ENCODE measurements at regions not wholly inside any gene's neighbourhood (a gene's known extent, or its start where the extent isn't known, plus 50 kb on each side); places are given as distances from the start of the nearest gene placed in this dataset.

GRCh38 chr4:136873555-136873954 is 658.7 kb downstream of the PCDH18 start:
- WGBS (ENCODE audit: insufficient coverage): no CpG with 5 or more reads among the region's 1 CpG
- H3K4me1 ChIP-seq (ENCODE audit: control insufficient read depth, insufficient read depth, low read length): no peaks in the 10 kb centered on the region
- H3K36me3 ChIP-seq (ENCODE audit: control insufficient read depth, insufficient read depth, low read length): no peaks in the 10 kb centered on the region
- no peak overlapping the region for H3K27ac ChIP-seq (ENCODE audit: low read length)
- H3K27me3 ChIP-seq (ENCODE audit: control insufficient read depth, insufficient read depth, low read length): no peaks in the 10 kb centered on the region
- H3K4me3 ChIP-seq (ENCODE audit: low read length): no peak overlapping the region
- no peak for DNase-seq
- no peaks in the 10 kb centered on the region for H3K9me3 ChIP-seq (replicated peaks; ENCODE audit: control insufficient read depth, low read depth, low read length)

DNA sequence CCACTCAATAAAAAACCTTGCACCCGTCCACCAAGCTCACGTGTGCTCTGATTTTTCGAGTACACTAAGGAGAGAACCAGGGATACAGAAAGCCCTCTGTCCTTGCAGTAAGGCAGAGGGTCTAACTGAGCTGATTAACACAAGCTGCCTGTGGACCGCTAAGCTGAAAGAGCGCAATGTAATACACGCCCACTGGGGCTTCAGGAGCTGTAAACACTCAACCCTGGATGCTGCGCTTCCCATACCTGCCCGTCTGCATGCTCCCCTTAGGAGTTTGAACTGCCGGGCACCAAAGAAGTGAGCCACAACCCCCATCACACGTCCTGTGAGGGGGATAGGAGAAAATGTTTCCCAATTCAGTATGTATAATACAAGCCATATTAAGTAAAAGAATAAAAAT is 664.8 kb downstream of the PCDH18 start:
- 87% methylated on average over 6 of the region's 10 CpGs for whole genome bisulfite sequencing (ENCODE audit: insufficient coverage)
- no peaks in the 10 kb centered on the region for H3K4me1 ChIP-seq (ENCODE audit: control insufficient read depth, insufficient read depth, low read length)
- no peaks in the 10 kb centered on the region for H3K36me3 ChIP-seq (ENCODE audit: control insufficient read depth, insufficient read depth, low read length)
- H3K27ac ChIP-seq (ENCODE audit: low read length): no peak overlapping the region
- no peaks in the 10 kb centered on the region for H3K9me3 ChIP-seq (replicated peaks; ENCODE audit: control insufficient read depth, low read depth, low read length)
- no peak overlapping the region for H3K4me3 ChIP-seq (ENCODE audit: low read length)
- DNase-seq: no peak
- no peaks in the 10 kb centered on the region for H3K27me3 ChIP-seq (ENCODE audit: control insufficient read depth, insufficient read depth, low read length)

- H3K36me3 ChIP-seq (ENCODE audit: control insufficient read depth, insufficient read depth, low read length): no peaks in the 10 kb centered on the region
- no peaks in the 10 kb centered on the region for H3K27me3 ChIP-seq (ENCODE audit: control insufficient read depth, insufficient read depth, low read length)
- DNase-seq: peak; percentile 13
- H3K4me1 ChIP-seq (ENCODE audit: control insufficient read depth, insufficient read depth, low read length): no peaks in the 10 kb centered on the region
- WGBS (ENCODE audit: insufficient coverage): 0% methylated on average over 1 of the region's 2 CpGs
- H3K9me3 ChIP-seq (replicated peaks; ENCODE audit: control insufficient read depth, low read depth, low read length): no peaks in the 10 kb centered on the region
- H3K4me3 ChIP-seq (ENCODE audit: low read length): no peak overlapping the region
- H3K27ac ChIP-seq (ENCODE audit: low read length): no peak overlapping the region
Observed at GRCh38 chr4:136865526-136865925, 666.8 kb downstream of the PCDH18 start.

DNA sequence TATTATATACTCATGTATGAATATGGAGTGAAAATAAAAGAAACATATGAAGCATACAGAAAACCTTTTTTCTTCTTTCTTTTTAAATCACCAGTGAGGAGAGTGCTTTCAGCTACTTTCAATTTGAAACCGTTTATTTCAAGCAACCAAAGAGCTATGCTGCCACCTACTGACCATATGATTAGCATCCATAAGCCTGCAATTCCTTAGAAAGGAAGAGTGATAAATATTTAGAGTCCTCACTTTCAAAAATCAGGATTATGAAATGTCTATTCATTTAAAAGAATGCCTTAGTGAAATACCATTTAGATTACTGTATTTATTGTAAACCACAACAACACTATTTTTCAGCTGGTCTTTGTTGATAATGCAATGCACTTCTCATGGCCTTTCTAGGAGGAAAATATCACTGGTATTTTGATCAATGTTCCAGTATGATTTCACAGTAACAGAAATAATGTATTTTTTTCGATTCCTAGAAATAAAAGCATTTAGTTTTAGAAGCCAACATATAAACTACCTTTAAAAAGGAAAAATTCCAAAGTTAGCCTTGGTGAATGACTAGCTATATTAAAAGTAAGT is 667.6 kb downstream of the PCDH18 start:
- DNase-seq: peak; percentile 89

GRCh38 chr4:136863756-136864155 is 668.5 kb downstream of the PCDH18 start:
- Histone ChIP-seq H3K4me1 (ENCODE audit: control insufficient read depth, insufficient read depth, low read length) (no peaks in the 10 kb centered on the region), H3K36me3 (ENCODE audit: control insufficient read depth, insufficient read depth, low read length) (no peaks in the 10 kb centered on the region), H3K9me3 (replicated peaks; ENCODE audit: control insufficient read depth, low read depth, low read length) (no peaks in the 10 kb centered on the region), H3K27ac (ENCODE audit: low read length) (no peak overlapping the region), H3K4me3 (ENCODE audit: low read length) (no peak overlapping the region), H3K27me3 (ENCODE audit: control insufficient read depth, insufficient read depth, low read length) (no peaks in the 10 kb centered on the region)
- WGBS (ENCODE audit: insufficient coverage): no CpG with 5 or more reads among the region's 1 CpG
- DNase-seq: peak; percentile 48

More for the DNA sequence above, 667.6 kb downstream of the PCDH18 start:
- WGBS (ENCODE audit: insufficient coverage): no CpG with 5 or more reads among the region's 2 CpGs
- H3K4me3 ChIP-seq (ENCODE audit: low read length): no peak overlapping the region
- no peak overlapping the region for H3K27ac ChIP-seq (ENCODE audit: low read length)
- H3K9me3 ChIP-seq (replicated peaks; ENCODE audit: control insufficient read depth, low read depth, low read length): no peaks in the 10 kb centered on the region
- no peaks in the 10 kb centered on the region for H3K4me1 ChIP-seq (ENCODE audit: control insufficient read depth, insufficient read depth, low read length)
- no peaks in the 10 kb centered on the region for H3K27me3 ChIP-seq (ENCODE audit: control insufficient read depth, insufficient read depth, low read length)
- H3K36me3 ChIP-seq (ENCODE audit: control insufficient read depth, insufficient read depth, low read length): no peaks in the 10 kb centered on the region

DNA sequence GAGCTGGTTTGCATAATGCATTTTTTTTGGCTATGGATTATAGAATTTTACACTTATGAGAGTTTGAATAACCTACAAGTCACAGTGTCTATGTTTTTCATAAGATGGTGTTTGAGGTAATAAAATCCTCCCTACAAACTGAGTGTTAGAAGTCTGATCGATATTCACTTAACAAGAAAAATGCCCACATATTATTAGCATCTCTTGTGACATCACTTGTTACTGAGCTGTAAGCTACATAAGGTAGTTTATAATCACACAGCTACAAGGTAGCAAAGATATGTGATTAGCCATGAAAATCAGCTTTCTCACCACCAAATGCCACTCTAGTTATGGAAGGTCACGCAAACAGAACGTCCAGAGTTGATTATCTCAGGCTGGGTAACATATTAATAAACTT is 669.6 kb downstream of the PCDH18 start:
- H3K27me3 ChIP-seq (ENCODE audit: control insufficient read depth, insufficient read depth, low read length): no peaks in the 10 kb centered on the region
- H3K4me1 ChIP-seq (ENCODE audit: control insufficient read depth, insufficient read depth, low read length): no peaks in the 10 kb centered on the region
- H3K27ac ChIP-seq (ENCODE audit: low read length): no peak overlapping the region
- DNase-seq: no peak
- H3K9me3 ChIP-seq (replicated peaks; ENCODE audit: control insufficient read depth, low read depth, low read length): no peaks in the 10 kb centered on the region
- H3K36me3 ChIP-seq (ENCODE audit: control insufficient read depth, insufficient read depth, low read length): no peaks in the 10 kb centered on the region
- H3K4me3 ChIP-seq (ENCODE audit: low read length): no peak overlapping the region
- no CpG with 5 or more reads among the region's 3 CpGs for WGBS (ENCODE audit: insufficient coverage)

- no peaks in the 10 kb centered on the region for H3K36me3 ChIP-seq (ENCODE audit: control insufficient read depth, insufficient read depth, low read length)
- no peaks in the 10 kb centered on the region for H3K9me3 ChIP-seq (replicated peaks; ENCODE audit: control insufficient read depth, low read depth, low read length)
- H3K27ac ChIP-seq (ENCODE audit: low read length): no peak overlapping the region
- H3K4me1 ChIP-seq (ENCODE audit: control insufficient read depth, insufficient read depth, low read length): no peaks in the 10 kb centered on the region
- no peaks in the 10 kb centered on the region for H3K27me3 ChIP-seq (ENCODE audit: control insufficient read depth, insufficient read depth, low read length)
- WGBS (ENCODE audit: insufficient coverage): no CpG with 5 or more reads among the region's 2 CpGs
- H3K4me3 ChIP-seq (ENCODE audit: low read length): no peak overlapping the region
- peak; percentile 52 for DNase-seq
Observed at GRCh38 chr4:136861091-136861490, 671.2 kb downstream of the PCDH18 start.

DNA sequence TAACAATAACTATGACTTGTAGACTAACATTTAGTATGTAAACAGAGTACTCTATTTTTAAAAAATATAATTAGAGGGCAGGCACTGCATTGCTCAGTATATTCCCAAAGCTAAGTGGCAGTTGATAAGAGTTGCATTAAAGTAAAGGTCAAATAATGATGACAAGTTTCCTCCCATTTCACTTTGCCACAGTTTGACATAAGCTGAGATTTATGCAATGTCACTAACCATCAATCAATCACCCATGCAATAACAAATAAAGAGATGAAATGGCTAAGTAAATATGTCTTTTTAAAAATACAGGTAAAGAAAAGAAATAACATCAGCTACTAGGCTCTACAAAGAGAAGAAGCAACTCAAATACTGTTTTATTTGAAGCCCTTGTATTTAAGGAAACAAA is 673.4 kb downstream of the PCDH18 start:
- Histone ChIP-seq H3K9me3 (replicated peaks; ENCODE audit: control insufficient read depth, low read depth, low read length) (no peaks in the 10 kb centered on the region), H3K4me3 (ENCODE audit: low read length) (no peak overlapping the region), H3K36me3 (ENCODE audit: control insufficient read depth, insufficient read depth, low read length) (no peaks in the 10 kb centered on the region), H3K4me1 (ENCODE audit: control insufficient read depth, insufficient read depth, low read length) (no peaks in the 10 kb centered on the region), H3K27ac (ENCODE audit: low read length) (no peak overlapping the region), H3K27me3 (ENCODE audit: control insufficient read depth, insufficient read depth, low read length) (no peaks in the 10 kb centered on the region)
- no peak for DNase-seq

DNA sequence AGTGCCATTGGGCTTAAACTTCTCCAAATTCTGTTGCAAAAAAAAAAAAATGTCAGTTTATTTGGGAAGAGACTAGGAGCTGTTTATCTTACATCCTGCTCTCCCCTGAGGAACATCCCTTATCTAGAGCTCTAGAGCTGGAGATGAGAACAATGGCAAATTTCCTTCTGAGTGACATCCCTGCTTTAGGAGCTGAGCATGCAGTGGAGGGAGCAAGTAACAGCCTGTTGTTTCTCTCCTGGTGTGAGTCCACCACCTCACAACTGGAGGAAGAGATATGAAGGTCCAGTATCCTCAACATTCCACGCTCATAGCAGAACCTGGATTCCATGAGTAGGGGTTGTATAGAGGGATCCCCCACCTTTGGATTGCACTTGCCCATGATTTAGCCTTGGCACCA is 676.4 kb downstream of the PCDH18 start:
- Histone ChIP-seq H3K9me3 (replicated peaks; ENCODE audit: control insufficient read depth, low read depth, low read length) (no peaks in the 10 kb centered on the region), H3K4me1 (ENCODE audit: control insufficient read depth, insufficient read depth, low read length) (no peaks in the 10 kb centered on the region), H3K4me3 (ENCODE audit: low read length) (no peak overlapping the region), H3K36me3 (ENCODE audit: control insufficient read depth, insufficient read depth, low read length) (no peaks in the 10 kb centered on the region), H3K27ac (ENCODE audit: low read length) (no peak overlapping the region), H3K27me3 (ENCODE audit: control insufficient read depth, insufficient read depth, low read length) (no peaks in the 10 kb centered on the region)
- WGBS (ENCODE audit: insufficient coverage): no CpG with 5 or more reads among the region's 1 CpG
- DNase-seq: no peak

- WGBS (ENCODE audit: insufficient coverage): 83% methylated on average over 1 of the region's 2 CpGs
- Histone ChIP-seq H3K4me3 (ENCODE audit: low read length) (no peak overlapping the region), H3K4me1 (ENCODE audit: control insufficient read depth, insufficient read depth, low read length) (no peaks in the 10 kb centered on the region), H3K27me3 (ENCODE audit: control insufficient read depth, insufficient read depth, low read length) (no peaks in the 10 kb centered on the region), H3K36me3 (ENCODE audit: control insufficient read depth, insufficient read depth, low read length) (no peaks in the 10 kb centered on the region), H3K9me3 (replicated peaks; ENCODE audit: control insufficient read depth, low read depth, low read length) (peaks cover 3% of the 10 kb centered on the region), H3K27ac (ENCODE audit: low read length) (no peak overlapping the region)
- no peak for DNase-seq
Observed at GRCh38 chr4:136850446-136850845, 681.8 kb downstream of the PCDH18 start.

Data from muscle of leg (tissue), 3 donors.